Activated naive CD8-positive, alpha-beta T cell treated with anti-CD3 and anti-CD28 coated beads, Interleukin-2, amount 50 U/mL, for 24 hours (primary cell): ENCODE measurements at regions not wholly inside any gene's neighbourhood (a gene's known extent, or its start where the extent isn't known, plus 50 kb on each side); places are given as distances from the start of the nearest gene placed in this dataset.

Experiments used
- ATAC-seq: fragments of 150-1000 bp; cut with Tn5 transposase; one replicate; pipeline ENCODE4 v1.10.0; 2021
- DNase-seq: peaks from one replicate; pipeline ENCODE4 v3.0.0; 2021
- H3K27ac Mint-ChIP-seq: one replicate; pipeline ENCODE4 v1.8.0; 2021; ENCODE audit warnings: mild to moderate bottlenecking, mixed read lengths
- H3K27me3 Mint-ChIP-seq: one replicate; pipeline ENCODE4 v1.8.0; 2021; ENCODE audit warnings: mixed read lengths
- H3K36me3 Mint-ChIP-seq: one replicate; pipeline ENCODE4 v1.8.0; 2021; ENCODE audit warnings: low read depth, mixed read lengths
- H3K4me1 Mint-ChIP-seq: one replicate; pipeline ENCODE4 v1.8.0; 2021; ENCODE audit warnings: mixed read lengths
- H3K4me3 Mint-ChIP-seq: one replicate; pipeline ENCODE4 v1.8.0; 2021; ENCODE audit warnings: mild to moderate bottlenecking, moderate library complexity, mixed read lengths
- H3K9me3 Mint-ChIP-seq: one replicate; pipeline ENCODE4 v1.8.0; 2021; ENCODE audit warnings: mixed read lengths

GRCh38 chr1:168991667-168992475, 114.6 kb upstream of the ATP1B1 start:
- Mint-ChIP-seq H3K4me3 (no peak overlapping the region), H3K9me3 (peaks cover 5% of the 10 kb centered on the region), H3K27me3 (peaks cover 10% of the 10 kb centered on the region), H3K27ac (peak overlapping the region; percentile 31), H3K4me1 (peaks cover 14% of the 10 kb centered on the region), H3K36me3 (no peaks in the 10 kb centered on the region)
- DNase-seq, result no peak
- ATAC-seq, result peak; percentile 95

DNA sequence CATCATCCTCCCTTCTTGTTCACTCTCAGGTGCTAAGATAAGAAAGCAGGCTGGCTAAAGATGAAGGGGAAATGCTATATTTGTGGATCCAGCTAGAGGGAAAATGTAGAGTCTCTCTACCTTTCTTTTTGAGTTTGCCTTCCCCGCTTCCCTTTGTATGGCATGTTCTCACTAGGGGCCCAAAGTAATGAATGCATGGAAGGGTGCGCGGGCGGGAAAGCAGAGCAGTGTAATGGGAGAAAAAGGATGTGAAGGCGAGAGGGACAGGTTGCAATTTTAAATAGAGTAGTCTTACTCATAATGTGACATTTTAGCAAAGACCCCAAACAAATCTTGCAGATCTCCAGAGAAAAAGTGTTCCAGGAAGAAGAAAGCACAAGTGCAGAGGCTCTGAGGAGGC, 105.1 kb upstream of the ATP1B1 start:
- DNase-seq, result no peak
- Mint-ChIP-seq H3K4me3 (no peak overlapping the region), H3K36me3 (no peaks in the 10 kb centered on the region), H3K27ac (no peak overlapping the region), H3K9me3 (no peaks in the 10 kb centered on the region), H3K27me3 (no peaks in the 10 kb centered on the region), H3K4me1 (no peaks in the 10 kb centered on the region)
- ATAC-seq, result no peak

- Mint-ChIP-seq H3K4me1 (no peaks in the 10 kb centered on the region), H3K27ac (no peak overlapping the region), H3K4me3 (no peak overlapping the region), H3K36me3 (no peaks in the 10 kb centered on the region), H3K9me3 (no peaks in the 10 kb centered on the region), H3K27me3 (no peaks in the 10 kb centered on the region)
- DNase-seq (no peak), ATAC-seq (no peak)
Observed at GRCh38 chr1:169003864-169004516, 102.5 kb upstream of the ATP1B1 start.

GRCh38 chr1:169005776-169006175, 100.7 kb upstream of the ATP1B1 start:
- ATAC-seq, result no peak
- no peaks in the 10 kb centered on the region for H3K9me3 Mint-ChIP-seq
- no peaks in the 10 kb centered on the region for H3K27me3 Mint-ChIP-seq
- H3K4me1 Mint-ChIP-seq, result no peaks in the 10 kb centered on the region
- no peak for DNase-seq
- H3K4me3 Mint-ChIP-seq, result no peak overlapping the region
- H3K36me3 Mint-ChIP-seq, result no peaks in the 10 kb centered on the region
- no peak overlapping the region for H3K27ac Mint-ChIP-seq

- Mint-ChIP-seq H3K9me3 (no peaks in the 10 kb centered on the region), H3K4me3 (no peak overlapping the region), H3K4me1 (peaks cover 13% of the 10 kb centered on the region), H3K27ac (no peak overlapping the region), H3K36me3 (no peaks in the 10 kb centered on the region), H3K27me3 (no peaks in the 10 kb centered on the region)
- ATAC-seq (no peak), DNase-seq (no peak)
Observed at GRCh38 chr1:169009666-169010065, 96.8 kb upstream of the ATP1B1 start.

GRCh38 chr1:169012416-169012815, 94.1 kb upstream of the ATP1B1 start:
- peak overlapping the region; percentile 28 for H3K27ac Mint-ChIP-seq
- no peaks in the 10 kb centered on the region for H3K9me3 Mint-ChIP-seq
- ATAC-seq (peak; percentile 80), DNase-seq (no peak)
- H3K4me1 Mint-ChIP-seq, result peaks cover 13% of the 10 kb centered on the region
- H3K27me3 Mint-ChIP-seq, result no peaks in the 10 kb centered on the region
- H3K4me3 Mint-ChIP-seq, result no peak overlapping the region
- no peaks in the 10 kb centered on the region for H3K36me3 Mint-ChIP-seq

- DNase-seq, result no peak
- Mint-ChIP-seq H3K36me3 (no peaks in the 10 kb centered on the region), H3K27me3 (no peaks in the 10 kb centered on the region), H3K9me3 (no peaks in the 10 kb centered on the region), H3K27ac (no peak overlapping the region), H3K4me1 (peaks cover 13% of the 10 kb centered on the region), H3K4me3 (no peak overlapping the region)
- ATAC-seq, result no peak
Observed at GRCh38 chr1:169013821-169014220, 92.7 kb upstream of the ATP1B1 start.

GRCh38 chr1:169015464-169015863, 91.0 kb upstream of the ATP1B1 start:
- no peak for ATAC-seq
- H3K9me3 Mint-ChIP-seq, result no peaks in the 10 kb centered on the region
- H3K4me3 Mint-ChIP-seq, result no peak overlapping the region
- DNase-seq, result no peak
- no peaks in the 10 kb centered on the region for H3K36me3 Mint-ChIP-seq
- no peak overlapping the region for H3K27ac Mint-ChIP-seq
- H3K4me1 Mint-ChIP-seq, result peaks cover 13% of the 10 kb centered on the region
- H3K27me3 Mint-ChIP-seq, result peaks cover 3% of the 10 kb centered on the region

GRCh38 chr1:169018751-169019150, 87.7 kb upstream of the ATP1B1 start:
- DNase-seq (no peak), ATAC-seq (no peak)
- no peaks in the 10 kb centered on the region for H3K9me3 Mint-ChIP-seq
- no peak overlapping the region for H3K4me3 Mint-ChIP-seq
- H3K4me1 Mint-ChIP-seq, result no peaks in the 10 kb centered on the region
- H3K27ac Mint-ChIP-seq, result no peak overlapping the region
- no peaks in the 10 kb centered on the region for H3K36me3 Mint-ChIP-seq
- peaks cover 5% of the 10 kb centered on the region for H3K27me3 Mint-ChIP-seq

DNA sequence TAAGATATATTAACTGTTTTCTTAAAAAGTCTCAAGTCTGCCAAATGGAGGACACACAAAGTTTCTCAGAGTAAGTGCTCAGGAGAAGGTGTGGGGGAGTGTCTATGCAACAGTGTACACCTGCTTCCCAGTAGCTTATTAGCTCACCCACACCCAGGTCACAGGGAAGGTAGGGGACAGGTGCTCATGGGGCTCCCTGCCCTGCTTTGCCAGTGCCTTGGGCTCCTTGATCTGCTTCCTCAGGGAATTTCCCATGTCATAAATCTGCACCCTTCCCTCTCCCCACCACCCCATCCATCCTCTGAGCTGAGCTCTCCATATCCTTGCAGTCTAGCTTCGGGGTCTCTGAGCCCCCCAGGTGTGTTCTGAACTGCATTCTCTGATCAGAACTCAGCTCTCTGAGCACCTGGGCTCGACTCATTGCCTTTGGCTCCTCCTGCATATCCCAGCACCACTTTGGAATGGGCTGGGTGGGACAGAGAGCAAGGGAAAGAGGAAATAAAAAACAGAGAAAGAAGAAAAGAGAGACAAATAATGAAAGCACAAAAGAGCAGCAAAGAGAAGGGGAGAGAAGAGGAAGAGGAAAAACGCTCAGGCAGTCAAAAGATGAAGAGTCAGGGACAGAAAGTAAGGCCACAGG, 87.0 kb upstream of the ATP1B1 start:
- H3K27ac Mint-ChIP-seq, result no peak overlapping the region
- DNase-seq (no peak), ATAC-seq (no peak)
- H3K36me3 Mint-ChIP-seq, result no peaks in the 10 kb centered on the region
- H3K4me1 Mint-ChIP-seq, result no peaks in the 10 kb centered on the region
- no peak overlapping the region for H3K4me3 Mint-ChIP-seq
- H3K9me3 Mint-ChIP-seq, result no peaks in the 10 kb centered on the region
- peaks cover 5% of the 10 kb centered on the region for H3K27me3 Mint-ChIP-seq

GRCh38 chr1:169020684-169021083, 85.8 kb upstream of the ATP1B1 start:
- Mint-ChIP-seq H3K9me3 (no peaks in the 10 kb centered on the region), H3K36me3 (no peaks in the 10 kb centered on the region), H3K4me3 (no peak overlapping the region), H3K27me3 (peaks cover 5% of the 10 kb centered on the region), H3K27ac (no peak overlapping the region), H3K4me1 (no peaks in the 10 kb centered on the region)
- ATAC-seq (no peak), DNase-seq (no peak)

DNA sequence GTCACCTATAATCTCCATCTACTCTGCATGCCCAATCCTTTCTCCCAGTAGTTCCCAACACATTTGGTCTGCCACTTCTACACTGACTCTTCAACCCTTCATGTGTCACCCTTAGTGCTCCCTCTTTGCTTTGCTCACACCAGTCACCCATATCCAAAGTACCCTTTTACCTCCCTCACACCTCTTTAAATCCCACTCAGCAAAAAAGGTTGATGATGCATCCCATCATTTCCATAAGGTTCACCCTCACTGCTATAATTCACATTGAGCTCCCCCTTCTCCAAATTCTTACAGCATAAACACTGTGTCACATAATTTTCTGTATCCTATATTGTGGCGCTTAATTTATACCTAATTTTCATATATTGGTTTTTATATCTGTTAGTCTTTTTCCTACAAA, 83.8 kb upstream of the ATP1B1 start:
- DNase-seq (no peak), ATAC-seq (no peak)
- no peaks in the 10 kb centered on the region for H3K4me1 Mint-ChIP-seq
- no peaks in the 10 kb centered on the region for H3K9me3 Mint-ChIP-seq
- peaks cover 5% of the 10 kb centered on the region for H3K27me3 Mint-ChIP-seq
- H3K27ac Mint-ChIP-seq, result no peak overlapping the region
- H3K4me3 Mint-ChIP-seq, result no peak overlapping the region
- no peaks in the 10 kb centered on the region for H3K36me3 Mint-ChIP-seq

DNA sequence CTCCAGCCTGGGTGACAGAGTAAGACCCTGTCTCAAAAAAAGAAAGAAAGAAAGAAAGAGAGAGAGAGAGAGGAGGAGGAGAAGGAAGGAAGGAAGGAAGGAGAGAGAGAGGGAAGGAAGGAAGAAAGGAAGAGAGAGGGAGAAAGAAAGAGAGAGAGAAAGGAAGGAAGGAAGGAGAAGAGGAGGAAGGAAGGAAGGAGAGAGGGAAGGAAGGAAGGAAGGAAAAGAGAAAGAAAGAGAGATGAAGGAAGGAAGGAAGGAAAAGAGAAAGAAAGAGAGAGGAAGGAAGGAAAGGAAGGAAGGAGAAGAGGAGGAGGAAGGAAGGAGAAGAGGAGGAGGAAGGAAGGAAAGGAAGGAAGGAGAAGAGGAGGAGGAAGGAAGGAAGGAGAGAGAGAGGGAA, 82.2 kb upstream of the ATP1B1 start:
- H3K4me1 Mint-ChIP-seq, result no peaks in the 10 kb centered on the region
- ATAC-seq (no peak), DNase-seq (no peak)
- peaks cover 5% of the 10 kb centered on the region for H3K27me3 Mint-ChIP-seq
- no peaks in the 10 kb centered on the region for H3K36me3 Mint-ChIP-seq
- no peak overlapping the region for H3K27ac Mint-ChIP-seq
- H3K9me3 Mint-ChIP-seq, result no peaks in the 10 kb centered on the region
- H3K4me3 Mint-ChIP-seq, result no peak overlapping the region

GRCh38 chr1:169024800-169025271, 81.7 kb upstream of the ATP1B1 start:
- no peak for ATAC-seq
- Mint-ChIP-seq H3K27ac (no peak overlapping the region), H3K4me1 (no peaks in the 10 kb centered on the region), H3K27me3 (peaks cover 3% of the 10 kb centered on the region), H3K9me3 (no peaks in the 10 kb centered on the region), H3K4me3 (no peak overlapping the region), H3K36me3 (no peaks in the 10 kb centered on the region)
- DNase-seq, result no peak

GRCh38 chr1:169025412-169025811, 81.1 kb upstream of the ATP1B1 start:
- H3K27ac Mint-ChIP-seq, result no peak overlapping the region
- no peak for ATAC-seq
- H3K4me1 Mint-ChIP-seq, result no peaks in the 10 kb centered on the region

More at GRCh38 chr1:169025412-169025811, 81.1 kb upstream of the ATP1B1 start:
- no peak for DNase-seq
- Mint-ChIP-seq H3K4me3 (no peak overlapping the region), H3K9me3 (no peaks in the 10 kb centered on the region), H3K27me3 (peaks cover 4% of the 10 kb centered on the region), H3K36me3 (no peaks in the 10 kb centered on the region)
